ENCODE measurements at regions not wholly inside any gene's neighbourhood (a gene's known extent, or its start where the extent isn't known, plus 50 kb on each side); places are given as distances from the start of the nearest gene placed in this dataset.

DNA sequence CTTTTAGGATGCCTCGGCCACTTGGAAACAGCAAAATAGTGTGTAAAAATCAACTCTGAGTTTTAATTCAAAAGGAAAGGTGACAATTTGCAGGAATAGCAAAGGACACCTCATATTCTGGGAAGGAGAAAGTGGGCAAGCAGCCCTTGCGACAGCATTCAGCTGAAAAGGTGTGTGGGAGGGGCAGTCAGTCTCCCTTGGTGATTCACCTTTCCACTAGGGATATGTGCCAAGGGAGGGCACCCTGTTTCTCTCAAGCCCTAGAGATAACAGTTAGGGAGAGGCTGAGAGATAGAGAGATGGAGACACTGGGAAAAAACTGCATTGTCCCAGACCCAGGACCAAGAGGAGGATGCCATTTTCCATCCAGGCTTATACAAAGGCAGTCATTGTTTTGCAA is 228.1 kb downstream of the EPM2A start:
- TF ChIP-seq TARDBP (IDR thresholded peaks at IDR 0.05) (no peak), FOXM1 (IDR thresholded peaks at IDR 0.05; ENCODE audit: borderline replicate concordance) (no peak), ARNT (IDR thresholded peaks at IDR 0.05) (no peak), SP1 (IDR thresholded peaks at IDR 0.05) (no peak), CTBP1 (IDR thresholded peaks at IDR 0.05; ENCODE audit: borderline replicate concordance) (no peak), ELF4 (IDR thresholded peaks at IDR 0.05) (no peak), HDGF (IDR thresholded peaks at IDR 0.05; ENCODE audit: borderline replicate concordance) (no peak), FOXK2 (IDR thresholded peaks at IDR 0.05) (no peak), SUZ12 (IDR thresholded peaks at IDR 0.05) (no peak)
- TF ChIP-seq, protein P1, sequence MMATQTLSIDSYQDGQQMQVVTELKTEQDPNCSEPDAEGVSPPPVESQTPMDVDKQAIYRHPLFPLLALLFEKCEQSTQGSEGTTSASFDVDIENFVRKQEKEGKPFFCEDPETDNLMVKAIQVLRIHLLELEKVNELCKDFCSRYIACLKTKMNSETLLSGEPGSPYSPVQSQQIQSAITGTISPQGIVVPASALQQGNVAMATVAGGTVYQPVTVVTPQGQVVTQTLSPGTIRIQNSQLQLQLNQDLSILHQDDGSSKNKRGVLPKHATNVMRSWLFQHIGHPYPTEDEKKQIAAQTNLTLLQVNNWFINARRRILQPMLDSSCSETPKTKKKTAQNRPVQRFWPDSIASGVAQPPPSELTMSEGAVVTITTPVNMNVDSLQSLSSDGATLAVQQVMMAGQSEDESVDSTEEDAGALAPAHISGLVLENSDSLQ (IDR thresholded peaks at IDR 0.05): no peak
